ENCODE measurements at regions not wholly inside any gene's neighbourhood (a gene's known extent, or its start where the extent isn't known, plus 50 kb on each side); places are given as distances from the start of the nearest gene placed in this dataset.

GRCh38 chr10:4271193-4271592, 486.2 kb upstream of the KLF6 start:
- no peak for TF ChIP-seq CTCF (IDR thresholded peaks at IDR 0.05; ENCODE audit: insufficient read depth, low read length, poor library complexity, severe bottlenecking)
- TF ChIP-seq EZH2phosphoT487 (conservative IDR thresholded peaks at IDR 0.05; ENCODE audit: low read length): no peak
